Prostate gland (tissue), 2 donors: ENCODE measurements at regions not wholly inside any gene's neighbourhood (a gene's known extent, or its start where the extent isn't known, plus 50 kb on each side); places are given as distances from the start of the nearest gene placed in this dataset.
"Not testable (repeated sequence)": the region's sequence is repeated elsewhere in the genome, so short reads cannot be mapped to it uniquely, and the experiment has no call there.

ENCODE experiments used
- DNase-seq: peaks from one replicate; pipeline ENCODE4 v3.0.0-alpha.2; 2019; ENCODE audit warnings: low spot score
- H3K27ac ChIP-seq, 2 donors: fragments of 200-600 bp; sonication (generic); 2 replicates each; pipeline ENCODE4 v1.5.1; 2017 to 2019
- H3K27me3 ChIP-seq: fragments of 200-600 bp; sonication (generic); replicated peaks from 2 replicates; pipeline ENCODE4 v1.5.1; 2019; ENCODE audit not compliant: insufficient read depth
- H3K36me3 ChIP-seq, 2 donors: fragments of 200-600 bp; sonication (generic); 1 replicate in 1 of 2; 2 replicates in 1 of 2; pipeline versions ENCODE4 v1.5.1 to v1.8.1; 2017 to 2019
- H3K4me1 ChIP-seq: fragments of 200-600 bp; sonication (generic); replicated peaks from 2 replicates; pipeline ENCODE4 v1.5.1; 2019
- H3K4me3 ChIP-seq, 2 donors: fragments of 200-600 bp; sonication (generic); 2 replicates each; pipeline ENCODE4 v1.5.1; 2017 to 2019
- H3K9me3 ChIP-seq: fragments of 200-600 bp; sonication (generic); 2 replicates; pipeline ENCODE4 v1.5.1; 2017
- POLR2A ChIP-seq: fragments of 450-650 bp; IDR thresholded peaks from one replicate; pipeline ENCODE4 v1.6.1; 2016; ENCODE audit warnings: antibody characterized with exemption, mild to moderate bottlenecking
- POLR2AphosphoS5 ChIP-seq: sonication (generic); formaldehyde crosslinking; IDR thresholded peaks from one replicate; pipeline ENCODE4 v1.6.1; 2017; ENCODE audit warnings: antibody characterized with exemption
- WGBS: methylation state at CpG from one replicate; pipeline ENCODE4 v1.1.5; 2018; 5-methylcytosine and 5-hydroxymethylcytosine counted together
- intact Hi-C: fragments of 100-400 bp; cut with DNase I; formaldehyde crosslinking; loops from one replicate; pipeline ENCODE4 v1.14.2; 2022
- TF ChIP-seq, protein P1 (sequence below), 4 experiments: fragments of 200-600 bp in 2 of 4; fragments of 450-650 bp in 2 of 4; sonication (generic) in 2 of 4; IDR thresholded peaks; 1 replicate in 3 of 4; 2 replicates in 1 of 4; pipeline ENCODE4 v1.5.1; 2016 to 2019; ENCODE audit warnings: antibody characterized with exemption in 4 of 4, mild to moderate bottlenecking in 2 of 4, moderate library complexity in 2 of 4

DNA sequence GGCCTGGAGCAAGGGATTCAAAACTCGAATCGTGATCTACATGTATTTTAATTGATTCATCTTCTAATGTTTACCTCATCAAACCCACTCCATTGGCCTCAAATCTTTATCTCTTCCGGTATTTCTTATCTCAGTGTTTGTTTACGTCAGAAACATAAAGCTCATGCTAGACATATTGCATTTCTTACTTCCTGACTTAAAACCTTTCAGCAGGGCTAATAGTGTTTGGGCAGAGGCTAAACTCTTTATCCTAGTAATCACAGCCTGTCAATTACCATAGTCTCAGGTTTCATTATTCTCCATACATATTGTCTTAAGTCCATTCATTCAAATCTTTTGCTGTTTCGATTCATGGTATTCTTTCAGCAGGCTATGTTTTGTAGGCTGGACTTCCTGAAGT lies 81.3 kb upstream of the AGR3 start:
- Histone ChIP-seq H3K27ac (no peak overlapping the region), H3K4me3 (no peak overlapping the region), H3K27me3 (no peaks in the 10 kb centered on the region), H3K9me3 (no peaks in the 10 kb centered on the region), H3K36me3 (no peaks in the 10 kb centered on the region), H3K4me1 (no peaks in the 10 kb centered on the region)
- intact Hi-C loops, result no loop called here
- TF ChIP-seq POLR2AphosphoS5 (no peak), POLR2A (no peak)
- TF ChIP-seq, protein P1, sequence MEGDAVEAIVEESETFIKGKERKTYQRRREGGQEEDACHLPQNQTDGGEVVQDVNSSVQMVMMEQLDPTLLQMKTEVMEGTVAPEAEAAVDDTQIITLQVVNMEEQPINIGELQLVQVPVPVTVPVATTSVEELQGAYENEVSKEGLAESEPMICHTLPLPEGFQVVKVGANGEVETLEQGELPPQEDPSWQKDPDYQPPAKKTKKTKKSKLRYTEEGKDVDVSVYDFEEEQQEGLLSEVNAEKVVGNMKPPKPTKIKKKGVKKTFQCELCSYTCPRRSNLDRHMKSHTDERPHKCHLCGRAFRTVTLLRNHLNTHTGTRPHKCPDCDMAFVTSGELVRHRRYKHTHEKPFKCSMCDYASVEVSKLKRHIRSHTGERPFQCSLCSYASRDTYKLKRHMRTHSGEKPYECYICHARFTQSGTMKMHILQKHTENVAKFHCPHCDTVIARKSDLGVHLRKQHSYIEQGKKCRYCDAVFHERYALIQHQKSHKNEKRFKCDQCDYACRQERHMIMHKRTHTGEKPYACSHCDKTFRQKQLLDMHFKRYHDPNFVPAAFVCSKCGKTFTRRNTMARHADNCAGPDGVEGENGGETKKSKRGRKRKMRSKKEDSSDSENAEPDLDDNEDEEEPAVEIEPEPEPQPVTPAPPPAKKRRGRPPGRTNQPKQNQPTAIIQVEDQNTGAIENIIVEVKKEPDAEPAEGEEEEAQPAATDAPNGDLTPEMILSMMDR (IDR thresholded peaks at IDR 0.05), result no peak
- 81% methylated on average over 5 of the region's 5 CpGs for WGBS
- no peak for DNase-seq

DNA sequence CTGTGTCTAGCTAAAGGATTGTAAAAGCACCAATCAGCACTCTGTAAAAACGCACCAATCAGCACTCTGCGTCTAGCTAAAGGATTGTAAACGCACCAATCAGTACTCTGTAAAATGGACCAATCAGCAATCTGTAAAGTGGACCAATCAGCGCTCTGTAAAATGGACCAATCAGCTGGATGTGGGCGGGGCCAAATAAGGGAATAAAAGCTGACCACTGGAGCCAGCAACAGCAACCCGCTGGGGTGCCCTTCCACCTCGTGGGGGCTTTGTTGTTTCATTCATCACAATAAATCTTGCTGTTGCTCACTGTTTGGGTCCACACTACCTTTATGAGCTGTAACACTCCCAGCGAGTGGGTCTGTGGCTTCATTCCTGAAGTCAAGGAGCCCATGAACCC lies 83.9 kb upstream of the AGR3 start:
- H3K9me3 ChIP-seq, H3K27me3 ChIP-seq, H3K36me3 ChIP-seq, H3K27ac ChIP-seq, H3K4me1 ChIP-seq, DNase-seq, intact Hi-C loops, H3K4me3 ChIP-seq: not testable (repeated sequence)
- 94% methylated on average over 8 of the region's 8 CpGs for WGBS

DNA sequence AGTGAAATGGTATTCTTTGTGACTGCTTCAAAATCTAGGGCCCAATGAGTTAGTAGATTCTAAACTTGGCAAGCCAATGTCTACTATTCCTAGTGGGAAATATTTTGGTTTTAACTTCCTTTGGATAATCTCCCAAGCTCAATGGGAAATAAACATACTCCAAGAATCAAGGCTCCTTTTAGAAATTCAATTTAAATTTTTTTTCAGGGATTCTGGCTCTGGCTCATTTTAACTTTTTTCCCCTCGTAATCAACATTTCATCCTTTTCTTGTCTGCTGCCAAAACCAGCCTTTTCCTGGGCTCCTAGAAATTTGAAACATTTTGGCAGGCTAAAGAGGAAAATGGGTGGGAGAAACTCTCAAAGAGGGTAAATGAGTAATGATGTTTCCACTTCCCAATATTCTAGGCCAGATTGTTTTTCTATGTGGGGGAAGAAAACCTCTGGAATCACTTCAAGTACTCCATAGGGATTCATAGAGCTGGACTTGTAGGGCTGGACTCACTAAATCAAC lies 85.6 kb upstream of the AGR3 start:
- WGBS, result 33% methylated on average over 1 of the region's 1 CpG
- Histone ChIP-seq H3K36me3 (no peaks in the 10 kb centered on the region), H3K9me3 (no peaks in the 10 kb centered on the region), H3K27ac (no peak overlapping the region), H3K4me3 (no peak overlapping the region), H3K4me1 (no peaks in the 10 kb centered on the region), H3K27me3 (no peaks in the 10 kb centered on the region)
- TF ChIP-seq POLR2AphosphoS5 (no peak), POLR2A (no peak)
- TF ChIP-seq, protein P1 (IDR thresholded peaks at IDR 0.05), result no peak
- intact Hi-C loops, result no loop called here
- DNase-seq, result no peak

DNA sequence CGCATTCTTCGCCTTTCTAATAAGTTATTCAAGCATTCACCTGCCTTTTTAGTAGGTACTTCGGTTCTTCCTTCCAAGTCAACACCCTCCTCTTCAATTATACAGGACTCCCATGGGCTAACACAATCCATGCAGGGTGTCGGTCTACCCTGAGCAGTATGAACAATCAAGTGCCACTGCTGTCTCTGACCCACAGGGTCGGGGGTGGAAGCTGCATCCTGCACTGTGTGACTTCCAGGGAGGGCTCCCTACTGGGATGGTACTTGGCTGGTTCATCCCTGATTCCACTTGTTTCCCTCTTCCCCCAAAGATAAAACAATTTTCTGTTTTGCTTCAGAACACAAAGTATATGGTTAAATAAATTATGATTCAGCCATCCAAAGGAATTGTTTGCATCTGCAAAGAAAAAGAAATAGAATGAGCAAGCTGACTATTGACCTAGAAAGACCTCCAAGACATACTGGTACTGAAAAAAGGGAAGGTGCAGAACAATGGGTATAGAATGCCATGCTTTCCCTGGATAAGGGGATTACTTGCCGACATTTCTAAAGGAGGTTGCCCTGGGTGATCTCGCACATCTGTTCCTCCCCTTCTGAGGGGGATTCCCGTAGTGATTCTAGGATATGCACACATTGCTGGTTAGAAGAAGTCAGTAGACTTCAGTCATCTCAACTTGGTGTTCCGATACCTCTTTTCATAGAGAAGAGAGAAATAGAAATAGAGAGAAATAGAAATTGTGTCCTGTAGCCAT lies 89.1 kb upstream of the AGR3 start:
- no peaks in the 10 kb centered on the region for H3K4me1 ChIP-seq
- WGBS, result 90% methylated on average over 9 of the region's 9 CpGs
- no peak overlapping the region for H3K4me3 ChIP-seq
- no peaks in the 10 kb centered on the region for H3K9me3 ChIP-seq
- H3K27ac ChIP-seq, result no peak overlapping the region
- intact Hi-C loops, result no loop called here
- H3K27me3 ChIP-seq, result no peaks in the 10 kb centered on the region
- DNase-seq, result no peak
- TF ChIP-seq POLR2A (no peak), POLR2AphosphoS5 (no peak)
- TF ChIP-seq, protein P1 (IDR thresholded peaks at IDR 0.05), result no peak
- no peaks in the 10 kb centered on the region for H3K36me3 ChIP-seq

DNA sequence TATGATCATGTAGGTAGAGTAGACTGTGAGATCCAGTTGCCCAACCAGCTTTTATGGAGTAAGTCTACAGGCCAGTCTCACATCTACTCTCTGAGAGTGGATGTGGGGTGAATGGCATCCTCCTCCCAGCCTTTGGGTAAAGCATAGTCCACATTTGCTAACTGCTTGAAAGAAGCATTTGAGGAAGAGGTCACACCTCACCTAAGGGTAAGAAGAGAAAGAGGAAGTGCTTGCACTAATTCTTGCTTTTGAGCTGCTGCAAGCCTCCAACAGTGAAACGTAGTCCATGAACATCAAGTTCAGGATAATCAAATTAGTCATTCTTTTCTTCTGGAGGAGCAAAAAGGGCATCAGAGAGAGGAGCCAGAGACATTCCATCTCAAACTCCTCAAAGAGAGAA lies 93.9 kb upstream of the AGR3 start:
- Histone ChIP-seq H3K27ac (no peak overlapping the region), H3K27me3 (no peaks in the 10 kb centered on the region), H3K4me3 (no peak overlapping the region), H3K4me1 (no peaks in the 10 kb centered on the region), H3K36me3 (no peaks in the 10 kb centered on the region), H3K9me3 (no peaks in the 10 kb centered on the region)
- TF ChIP-seq POLR2AphosphoS5, result no peak
- TF ChIP-seq, protein P1 (IDR thresholded peaks at IDR 0.05), result no peak
- no peak for TF ChIP-seq POLR2A
- DNase-seq, result no peak
- WGBS, result 75% methylated on average over 1 of the region's 1 CpG
- intact Hi-C loops, result no loop called here
